Memory B cell (primary cell): ENCODE measurements at regions not wholly inside any gene's neighbourhood (a gene's known extent, or its start where the extent isn't known, plus 50 kb on each side); places are given as distances from the start of the nearest gene placed in this dataset.

ENCODE experiments used
- ATAC-seq: fragments of 150-1000 bp; cut with Tn5 transposase; 2 replicates; pipeline ENCODE4 v1.10.0; 2021; ENCODE audit warnings: low read depth, mild to moderate bottlenecking, moderate library complexity
- DNase-seq, 2 donors: peaks; one replicate each; pipeline ENCODE4 v3.0.0; 2022; ENCODE audit warnings: low spot score in 2 of 2
- H3K27ac Mint-ChIP-seq: one replicate; pipeline ENCODE4 v1.8.0; 2022; ENCODE audit warnings: mild to moderate bottlenecking, moderate library complexity, mixed read lengths
- H3K27me3 Mint-ChIP-seq: one replicate; pipeline ENCODE4 v1.8.0; 2022; ENCODE audit warnings: mixed read lengths
- H3K36me3 Mint-ChIP-seq: one replicate; pipeline ENCODE4 v1.8.0; 2022; ENCODE audit warnings: mild to moderate bottlenecking, mixed read lengths
- H3K4me1 Mint-ChIP-seq: one replicate; pipeline ENCODE4 v1.8.0; 2022; ENCODE audit warnings: mixed read lengths
- H3K4me3 Mint-ChIP-seq: one replicate; pipeline ENCODE4 v1.8.0; 2022; ENCODE audit warnings: mild to moderate bottlenecking, moderate library complexity, mixed read lengths
- H3K9me3 Mint-ChIP-seq: one replicate; pipeline ENCODE4 v1.8.0; 2022; ENCODE audit warnings: mixed read lengths

DNA sequence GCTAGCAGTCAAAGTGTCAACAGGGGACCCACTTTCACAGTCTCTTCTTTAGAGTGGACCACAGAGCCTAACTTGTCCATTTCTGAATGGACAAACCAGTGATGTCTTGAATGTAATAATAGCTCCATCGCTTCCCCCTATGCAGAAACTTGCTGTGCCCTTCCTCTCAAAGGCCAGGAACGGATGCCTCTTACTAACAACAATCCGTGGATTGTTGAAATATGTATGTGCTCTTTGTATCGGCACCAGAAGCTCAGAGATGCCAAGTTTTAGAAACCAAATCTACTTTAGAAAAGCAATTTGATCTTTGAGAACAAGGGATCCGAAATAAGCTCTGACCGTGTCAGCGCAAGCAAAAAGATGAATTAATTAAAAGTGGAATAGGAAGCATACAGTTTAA lies 259.5 kb upstream of the POU2AF2 start:
- no peak for DNase-seq
- Mint-ChIP-seq H3K36me3 (no peaks in the 10 kb centered on the region), H3K27me3 (peaks cover 4% of the 10 kb centered on the region), H3K4me3 (no peak overlapping the region), H3K27ac (no peak overlapping the region), H3K9me3 (no peaks in the 10 kb centered on the region), H3K4me1 (peaks cover 3% of the 10 kb centered on the region)
- no peak for ATAC-seq

DNA sequence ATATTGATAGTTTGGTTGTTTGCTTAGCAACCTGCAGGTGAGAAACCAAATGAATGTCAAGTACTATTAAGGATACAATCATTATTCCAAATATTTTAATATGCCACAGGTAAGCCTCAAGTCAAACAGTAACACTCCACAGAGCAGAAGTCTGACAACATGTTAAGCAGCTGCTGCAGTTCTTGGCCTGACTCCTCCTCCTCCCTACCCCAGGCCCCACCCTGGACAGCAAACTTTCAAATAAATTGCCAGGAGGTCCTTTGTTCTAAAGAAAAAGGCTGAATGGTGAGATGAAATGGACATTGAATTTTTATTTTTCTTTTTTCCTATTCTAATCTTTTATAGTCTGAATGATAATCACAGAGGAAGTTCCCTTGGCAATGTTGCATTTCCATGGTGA lies 260.0 kb upstream of the POU2AF2 start:
- Mint-ChIP-seq H3K4me1 (peaks cover 3% of the 10 kb centered on the region), H3K9me3 (no peaks in the 10 kb centered on the region), H3K27me3 (peaks cover 4% of the 10 kb centered on the region), H3K27ac (no peak overlapping the region), H3K4me3 (no peak overlapping the region), H3K36me3 (no peaks in the 10 kb centered on the region)
- ATAC-seq (no peak), DNase-seq (no peak)

DNA sequence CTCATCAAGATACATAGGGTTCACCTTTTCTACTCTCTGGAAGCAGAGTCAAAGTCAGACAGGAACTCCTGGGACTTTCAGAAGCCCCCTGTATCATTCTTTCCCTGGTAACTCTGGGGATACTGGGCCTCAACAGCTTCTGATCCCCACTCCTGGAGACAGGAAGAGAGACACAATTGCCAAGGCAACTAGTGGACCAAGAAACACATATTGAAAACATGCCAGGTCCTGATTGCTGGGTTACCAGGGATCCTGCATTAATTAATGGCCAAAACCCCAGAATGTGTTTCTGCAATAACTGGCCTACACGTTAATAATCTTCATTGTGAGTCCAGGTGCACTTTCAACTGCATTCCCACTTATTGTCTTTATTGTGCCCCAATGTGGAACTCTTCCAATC lies 260.8 kb upstream of the POU2AF2 start:
- Mint-ChIP-seq H3K4me3 (no peak overlapping the region), H3K27ac (no peak overlapping the region), H3K36me3 (no peaks in the 10 kb centered on the region), H3K27me3 (peaks cover 4% of the 10 kb centered on the region), H3K9me3 (peaks cover 1% of the 10 kb centered on the region), H3K4me1 (peaks cover 3% of the 10 kb centered on the region)
- DNase-seq: no peak
- no peak for ATAC-seq

DNA sequence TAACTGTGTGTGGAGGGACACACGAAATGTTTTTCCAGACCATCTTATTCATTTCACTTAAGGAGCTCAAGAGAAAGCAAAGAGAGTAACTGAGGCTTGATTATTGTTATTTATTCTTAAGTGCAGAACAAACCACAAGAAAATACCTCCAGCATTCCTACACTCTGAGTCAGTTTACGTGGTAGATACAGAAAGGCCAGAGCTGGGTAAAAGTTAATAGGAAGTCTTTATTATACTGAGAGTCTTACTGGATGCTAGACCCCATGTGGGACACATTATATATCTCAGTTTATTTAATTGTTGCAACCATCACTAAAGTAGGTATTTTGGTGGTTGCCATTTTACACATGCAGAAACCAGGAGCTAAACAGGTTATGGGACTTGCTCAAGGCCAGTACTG lies 261.4 kb upstream of the POU2AF2 start:
- Mint-ChIP-seq H3K36me3 (no peaks in the 10 kb centered on the region), H3K27me3 (peaks cover 2% of the 10 kb centered on the region), H3K4me1 (peaks cover 3% of the 10 kb centered on the region), H3K4me3 (no peak overlapping the region), H3K27ac (no peak overlapping the region), H3K9me3 (peaks cover 4% of the 10 kb centered on the region)
- DNase-seq (no peak), ATAC-seq (no peak)

DNA sequence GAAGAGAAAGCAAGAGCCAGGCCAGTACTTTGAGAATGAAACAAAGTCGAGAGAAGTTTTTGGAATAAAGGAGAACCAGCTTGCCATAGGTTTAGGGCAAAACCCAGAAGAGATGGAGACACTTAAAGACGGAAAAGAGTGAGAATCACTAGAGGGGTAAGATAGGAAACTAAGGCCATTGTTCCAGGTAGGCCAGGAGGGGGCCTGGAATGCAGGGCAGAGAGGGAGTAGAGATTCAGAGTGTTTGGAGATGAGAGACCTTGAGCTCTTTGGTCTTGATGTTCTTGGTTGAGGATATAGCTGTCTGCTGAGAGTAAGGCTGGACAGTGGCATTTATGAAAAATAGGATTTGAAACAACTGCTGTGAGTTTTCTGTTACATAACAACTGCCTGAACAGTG lies 263.3 kb upstream of the POU2AF2 start:
- H3K4me1 Mint-ChIP-seq: peaks cover 3% of the 10 kb centered on the region
- H3K27me3 Mint-ChIP-seq: peaks cover 2% of the 10 kb centered on the region
- H3K36me3 Mint-ChIP-seq: no peaks in the 10 kb centered on the region
- peaks cover 7% of the 10 kb centered on the region for H3K9me3 Mint-ChIP-seq
- no peak overlapping the region for H3K4me3 Mint-ChIP-seq
- H3K27ac Mint-ChIP-seq: no peak overlapping the region
- no peak for DNase-seq
- ATAC-seq: no peak

DNA sequence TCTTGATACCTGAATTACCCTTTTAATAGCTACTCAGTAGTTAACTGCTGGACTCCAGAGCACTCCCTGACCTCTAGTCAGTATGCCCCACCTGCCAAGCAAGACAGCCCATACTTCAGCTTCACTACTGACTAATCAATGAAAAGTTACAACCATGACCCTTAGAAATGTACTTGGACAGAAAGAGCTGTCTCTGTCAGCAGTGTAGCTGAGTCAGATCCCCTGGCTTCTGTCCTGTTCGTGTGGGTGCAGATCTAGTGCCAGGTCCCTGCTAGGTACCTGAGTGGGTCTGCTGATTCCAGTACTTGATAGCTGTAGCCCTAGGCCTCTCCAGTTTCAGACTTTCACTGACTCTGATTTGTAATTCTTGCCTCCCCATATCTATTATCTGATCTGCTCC lies 265.8 kb upstream of the POU2AF2 start:
- no peaks in the 10 kb centered on the region for H3K27me3 Mint-ChIP-seq
- H3K4me3 Mint-ChIP-seq: no peak overlapping the region
- H3K27ac Mint-ChIP-seq: no peak overlapping the region
- DNase-seq (no peak), ATAC-seq (no peak)
- H3K9me3 Mint-ChIP-seq: peaks cover 9% of the 10 kb centered on the region
- peaks cover 3% of the 10 kb centered on the region for H3K4me1 Mint-ChIP-seq
- no peaks in the 10 kb centered on the region for H3K36me3 Mint-ChIP-seq

DNA sequence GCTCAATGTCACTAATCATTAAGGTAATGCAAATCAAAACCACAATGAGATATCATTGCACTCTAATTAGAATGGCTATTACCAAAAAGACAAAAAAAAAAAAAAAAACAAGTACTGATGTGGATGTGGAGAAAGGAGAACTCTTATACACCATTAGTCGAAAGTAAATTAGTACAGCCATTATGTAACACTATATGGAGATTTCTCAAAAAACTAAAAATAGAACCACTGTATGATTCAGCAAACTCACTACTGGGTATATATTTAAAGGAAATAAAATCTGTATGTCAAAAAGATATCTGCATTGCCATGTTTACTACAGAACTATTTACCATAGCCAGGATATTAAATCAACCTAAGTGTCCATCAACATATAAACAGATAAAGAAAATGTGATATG lies 265.4 kb upstream of the ARHGAP20 start:
- no peak for DNase-seq
- H3K36me3 Mint-ChIP-seq: no peaks in the 10 kb centered on the region
- H3K27ac Mint-ChIP-seq: no peak overlapping the region
- H3K27me3 Mint-ChIP-seq: no peaks in the 10 kb centered on the region
- no peak for ATAC-seq
- peaks cover 9% of the 10 kb centered on the region for H3K9me3 Mint-ChIP-seq
- H3K4me3 Mint-ChIP-seq: no peak overlapping the region
- H3K4me1 Mint-ChIP-seq: peaks cover 3% of the 10 kb centered on the region

DNA sequence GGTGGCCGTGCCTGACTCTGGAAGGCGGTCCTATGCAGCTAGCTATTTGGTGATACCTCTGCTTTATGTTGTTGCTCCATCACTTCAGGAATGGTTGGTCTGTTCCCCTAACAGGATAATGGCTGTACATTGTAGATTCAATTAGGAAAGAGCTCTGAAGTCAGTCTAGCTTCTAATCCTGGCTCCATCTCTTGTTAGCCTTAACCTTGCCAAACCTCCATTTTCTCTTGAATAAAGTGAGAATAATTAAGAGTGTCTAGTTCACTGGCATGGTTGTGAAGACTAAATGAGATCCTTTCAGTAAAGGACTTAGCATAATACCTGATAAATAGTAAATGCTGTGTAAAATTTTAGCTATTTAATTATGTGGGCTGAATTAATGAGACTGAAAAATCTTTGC lies 262.5 kb upstream of the ARHGAP20 start:
- peaks cover 8% of the 10 kb centered on the region for H3K9me3 Mint-ChIP-seq
- H3K4me3 Mint-ChIP-seq: no peak overlapping the region
- H3K4me1 Mint-ChIP-seq: peaks cover 7% of the 10 kb centered on the region
- ATAC-seq (no peak), DNase-seq (no peak)
- H3K27me3 Mint-ChIP-seq: peaks cover 1% of the 10 kb centered on the region
- H3K36me3 Mint-ChIP-seq: no peaks in the 10 kb centered on the region
- H3K27ac Mint-ChIP-seq: no peak overlapping the region

DNA sequence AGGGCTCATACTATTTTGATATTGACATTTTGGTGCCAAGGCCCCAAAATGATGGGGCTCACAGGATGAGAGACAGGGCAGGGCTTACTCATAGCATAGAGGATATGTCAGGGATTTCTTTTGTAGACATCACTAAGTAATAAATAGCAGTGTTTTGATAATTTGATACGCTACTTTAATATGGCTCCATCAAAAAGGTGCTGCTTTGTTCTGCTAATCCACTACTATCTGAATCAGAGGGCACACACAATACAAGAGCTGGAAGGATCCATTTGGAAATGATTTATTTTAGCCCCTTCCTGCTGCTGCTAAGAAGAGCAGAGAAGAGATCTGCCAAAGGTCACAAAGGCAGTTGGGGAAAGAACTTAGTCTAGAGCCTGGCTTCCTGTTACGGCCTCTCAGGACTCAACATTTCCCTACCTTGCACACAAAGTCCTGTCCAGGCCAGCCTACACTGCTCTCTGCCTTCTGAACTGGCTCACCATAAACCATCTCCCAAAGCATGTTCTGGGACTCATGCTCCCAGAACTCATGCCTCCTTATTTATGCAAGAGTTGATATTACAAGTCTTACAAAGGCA lies 261.3 kb upstream of the ARHGAP20 start:
- Mint-ChIP-seq H3K9me3 (peaks cover 4% of the 10 kb centered on the region), H3K27me3 (peaks cover 4% of the 10 kb centered on the region), H3K4me3 (no peak overlapping the region), H3K27ac (no peak overlapping the region), H3K36me3 (no peaks in the 10 kb centered on the region), H3K4me1 (peaks cover 14% of the 10 kb centered on the region)
- no peak for DNase-seq
- ATAC-seq: no peak

DNA sequence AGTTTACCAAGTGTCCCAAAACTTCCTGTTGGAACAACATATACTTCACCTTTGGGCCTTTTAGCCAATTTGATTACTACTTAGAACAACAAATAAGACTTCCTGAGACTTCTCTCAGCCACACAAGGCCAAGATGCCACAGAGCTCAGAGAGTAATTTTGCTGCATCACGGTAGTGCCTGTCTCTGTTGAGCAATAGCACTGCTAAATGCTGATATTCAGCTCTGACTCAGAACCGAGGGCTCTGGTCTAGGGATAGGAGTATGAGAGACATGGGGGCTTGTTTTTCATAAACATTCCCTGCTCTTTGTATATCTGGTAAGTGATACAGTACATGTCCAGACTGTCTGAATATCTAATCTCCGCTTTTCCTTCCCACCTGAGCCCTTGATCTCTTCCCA lies 260.4 kb upstream of the ARHGAP20 start:
- Mint-ChIP-seq H3K4me3 (no peak overlapping the region), H3K4me1 (peaks cover 17% of the 10 kb centered on the region), H3K27ac (no peak overlapping the region), H3K27me3 (peaks cover 4% of the 10 kb centered on the region), H3K36me3 (no peaks in the 10 kb centered on the region), H3K9me3 (peaks cover 2% of the 10 kb centered on the region)
- DNase-seq: no peak
- no peak for ATAC-seq

DNA sequence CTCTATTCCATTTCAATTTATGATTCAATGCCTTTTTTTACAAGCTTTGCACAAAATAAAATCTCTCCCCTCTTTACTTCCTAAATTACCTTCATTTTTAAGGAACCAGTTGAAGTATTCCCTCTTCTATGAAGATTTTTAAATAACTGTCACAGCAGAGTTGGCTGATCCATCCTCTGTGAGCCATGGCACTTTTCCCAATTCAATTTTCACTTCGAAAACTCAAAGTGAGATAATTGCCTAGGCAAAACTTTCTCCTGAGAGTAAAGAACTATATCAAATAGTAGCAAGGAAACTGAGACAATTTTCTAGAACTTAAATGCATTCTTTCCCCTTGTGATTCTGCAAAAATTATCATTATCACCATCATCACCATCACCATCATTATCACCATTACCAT lies 259.9 kb upstream of the ARHGAP20 start:
- H3K4me1 Mint-ChIP-seq: peaks cover 17% of the 10 kb centered on the region
- DNase-seq (no peak), ATAC-seq (no peak)
- H3K27ac Mint-ChIP-seq: no peak overlapping the region
- H3K36me3 Mint-ChIP-seq: no peaks in the 10 kb centered on the region
- no peak overlapping the region for H3K4me3 Mint-ChIP-seq
- H3K27me3 Mint-ChIP-seq: peaks cover 4% of the 10 kb centered on the region
- H3K9me3 Mint-ChIP-seq: peaks cover 2% of the 10 kb centered on the region

DNA sequence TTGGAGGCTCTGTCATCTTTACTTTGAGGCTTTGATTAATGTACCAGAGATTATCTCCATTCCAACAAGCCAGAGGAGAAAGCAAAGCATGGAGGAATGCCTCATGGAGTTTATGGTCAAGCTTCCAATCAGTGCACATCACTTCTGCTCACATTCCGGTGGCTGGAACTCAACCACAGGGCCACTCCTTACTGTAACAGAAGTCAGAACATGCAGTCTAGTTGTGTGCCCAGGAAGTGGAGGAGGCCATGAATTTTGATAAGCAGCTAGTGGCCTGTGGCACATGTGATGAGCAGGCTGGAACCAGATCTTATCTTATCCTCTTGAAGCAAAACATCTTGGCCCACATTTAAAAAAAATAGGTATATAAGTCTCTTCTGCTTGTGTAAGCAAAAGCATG lies 258.9 kb upstream of the ARHGAP20 start:
- no peak for DNase-seq
- Mint-ChIP-seq H3K4me1 (peaks cover 17% of the 10 kb centered on the region), H3K4me3 (no peak overlapping the region), H3K9me3 (peaks cover 3% of the 10 kb centered on the region), H3K27ac (no peak overlapping the region), H3K36me3 (no peaks in the 10 kb centered on the region), H3K27me3 (peaks cover 4% of the 10 kb centered on the region)
- ATAC-seq: no peak

DNA sequence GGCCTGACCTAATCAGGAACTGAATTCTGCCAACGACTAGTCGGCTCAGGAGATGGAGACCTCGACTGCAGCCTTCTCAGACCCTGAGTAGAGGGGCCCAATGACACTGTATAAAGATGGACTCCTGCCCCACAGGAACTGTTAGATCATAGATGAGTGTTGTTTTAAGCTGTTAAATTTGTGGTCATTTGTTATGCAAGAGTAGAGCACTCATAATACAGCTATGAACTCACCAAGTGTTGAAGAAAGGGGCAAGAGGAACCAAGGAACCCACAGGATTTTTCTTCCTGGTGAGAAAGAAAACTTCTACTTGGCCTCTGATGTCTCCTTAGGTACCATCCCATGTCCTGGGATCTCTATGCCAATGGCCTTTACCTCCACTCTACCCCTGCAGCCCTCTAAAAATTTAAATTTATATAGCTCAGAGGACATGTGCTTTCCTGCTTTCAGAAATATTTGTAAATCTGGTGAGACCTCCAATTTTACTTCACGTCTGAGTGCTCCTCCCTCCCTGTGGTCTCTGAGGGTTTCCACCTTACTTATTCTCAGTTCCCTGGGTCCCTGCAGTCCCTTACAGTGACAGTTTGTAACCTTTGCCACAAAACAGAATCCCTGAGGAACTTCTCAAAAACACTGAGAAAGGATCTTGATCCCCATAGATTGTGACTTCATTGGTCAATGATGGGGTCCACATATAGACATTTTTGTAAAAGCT lies 256.3 kb upstream of the ARHGAP20 start:
- Mint-ChIP-seq H3K36me3 (no peaks in the 10 kb centered on the region), H3K4me1 (peaks cover 14% of the 10 kb centered on the region), H3K4me3 (no peak overlapping the region), H3K9me3 (peaks cover 2% of the 10 kb centered on the region), H3K27me3 (peaks cover 4% of the 10 kb centered on the region), H3K27ac (no peak overlapping the region)
- no peak for DNase-seq
- no peak for ATAC-seq

DNA sequence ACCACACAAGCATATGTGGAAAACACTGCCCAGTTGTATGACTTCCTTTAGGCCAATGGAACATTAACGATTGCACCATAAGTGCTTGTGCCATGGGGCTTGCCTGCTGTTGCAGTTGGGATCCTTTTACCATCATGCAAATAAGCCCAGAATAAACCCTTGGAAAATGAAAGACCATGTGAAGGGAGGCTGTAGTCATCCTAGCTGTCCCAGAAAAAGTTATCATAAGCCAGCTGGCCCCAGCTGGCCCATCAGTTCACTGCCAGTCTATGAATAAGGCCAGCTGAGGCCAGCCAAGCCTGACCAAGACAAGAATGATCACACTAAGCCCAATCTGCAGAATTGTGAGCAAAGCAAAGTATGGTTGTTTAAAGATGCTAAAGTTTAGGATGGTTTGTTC lies 253.9 kb upstream of the ARHGAP20 start:
- DNase-seq (no peak), ATAC-seq (no peak)
- H3K9me3 Mint-ChIP-seq: peaks cover 2% of the 10 kb centered on the region
- H3K4me1 Mint-ChIP-seq: peaks cover 12% of the 10 kb centered on the region
- H3K27me3 Mint-ChIP-seq: peaks cover 2% of the 10 kb centered on the region
- H3K4me3 Mint-ChIP-seq: no peak overlapping the region
- H3K27ac Mint-ChIP-seq: no peak overlapping the region
- H3K36me3 Mint-ChIP-seq: no peaks in the 10 kb centered on the region

DNA sequence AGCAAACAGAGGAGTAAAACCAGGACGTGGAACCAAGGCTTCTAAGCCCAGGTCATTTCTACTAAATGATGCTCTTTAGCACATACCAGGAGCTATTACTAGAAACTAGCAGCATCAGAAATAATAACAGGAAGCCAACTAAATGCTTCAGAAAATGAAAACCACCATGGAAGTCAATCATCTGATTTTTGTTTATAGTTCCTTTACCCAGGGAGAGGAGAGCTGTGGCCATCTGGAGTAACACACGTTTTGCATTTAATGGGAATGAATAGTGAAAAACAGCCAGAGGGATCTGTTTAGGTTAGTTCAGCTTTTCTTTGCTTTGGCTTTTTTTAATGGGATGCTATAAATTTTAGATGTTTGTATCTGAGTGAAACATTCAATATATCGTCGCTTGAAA lies 250.7 kb upstream of the ARHGAP20 start:
- no peak overlapping the region for H3K27ac Mint-ChIP-seq
- no peak overlapping the region for H3K4me3 Mint-ChIP-seq
- no peaks in the 10 kb centered on the region for H3K36me3 Mint-ChIP-seq

More for the DNA sequence above, 250.7 kb upstream of the ARHGAP20 start:
- peaks cover 2% of the 10 kb centered on the region for H3K9me3 Mint-ChIP-seq
- ATAC-seq (no peak), DNase-seq (no peak)
- peaks cover 1% of the 10 kb centered on the region for H3K27me3 Mint-ChIP-seq
- H3K4me1 Mint-ChIP-seq: peaks cover 4% of the 10 kb centered on the region
